ENCODE measurements at regions not wholly inside any gene's neighbourhood (a gene's known extent, or its start where the extent isn't known, plus 50 kb on each side); places are given as distances from the start of the nearest gene placed in this dataset.

- TF ChIP-seq, protein P1, sequence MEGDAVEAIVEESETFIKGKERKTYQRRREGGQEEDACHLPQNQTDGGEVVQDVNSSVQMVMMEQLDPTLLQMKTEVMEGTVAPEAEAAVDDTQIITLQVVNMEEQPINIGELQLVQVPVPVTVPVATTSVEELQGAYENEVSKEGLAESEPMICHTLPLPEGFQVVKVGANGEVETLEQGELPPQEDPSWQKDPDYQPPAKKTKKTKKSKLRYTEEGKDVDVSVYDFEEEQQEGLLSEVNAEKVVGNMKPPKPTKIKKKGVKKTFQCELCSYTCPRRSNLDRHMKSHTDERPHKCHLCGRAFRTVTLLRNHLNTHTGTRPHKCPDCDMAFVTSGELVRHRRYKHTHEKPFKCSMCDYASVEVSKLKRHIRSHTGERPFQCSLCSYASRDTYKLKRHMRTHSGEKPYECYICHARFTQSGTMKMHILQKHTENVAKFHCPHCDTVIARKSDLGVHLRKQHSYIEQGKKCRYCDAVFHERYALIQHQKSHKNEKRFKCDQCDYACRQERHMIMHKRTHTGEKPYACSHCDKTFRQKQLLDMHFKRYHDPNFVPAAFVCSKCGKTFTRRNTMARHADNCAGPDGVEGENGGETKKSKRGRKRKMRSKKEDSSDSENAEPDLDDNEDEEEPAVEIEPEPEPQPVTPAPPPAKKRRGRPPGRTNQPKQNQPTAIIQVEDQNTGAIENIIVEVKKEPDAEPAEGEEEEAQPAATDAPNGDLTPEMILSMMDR (conservative IDR thresholded peaks at IDR 0.05 in 1 of 2, IDR thresholded peaks at IDR 0.05 in 1 of 2; ENCODE audit: extremely low read depth in 1 of 2, insufficient read depth in 1 of 2, low read depth in 1 of 2, low read length in 2 of 2) = no peak
- TF ChIP-seq EZH2 (IDR thresholded peaks at IDR 0.05; ENCODE audit: borderline replicate concordance, low read length) = no peak
Measured at GRCh38 chr18:40985436-40985835, 969.6 kb upstream of the PIK3C3 start.
